Effector memory CD8-positive, alpha-beta T cell (primary cell): ENCODE measurements at regions not wholly inside any gene's neighbourhood (a gene's known extent, or its start where the extent isn't known, plus 50 kb on each side); places are given as distances from the start of the nearest gene placed in this dataset.
"Not testable (repeated sequence)": the region's sequence is repeated elsewhere in the genome, so short reads cannot be mapped to it uniquely, and the experiment has no call there.

Source experiments
- ATAC-seq: fragments of 150-1000 bp; cut with Tn5 transposase; replicated peaks from 2 replicates; pipeline ENCODE4 v1.10.0; 2021; ENCODE audit warnings: mild to moderate bottlenecking, moderate library complexity
- DNase-seq, 3 experiments: peaks; one replicate each; pipeline ENCODE4 v3.0.0; 2021
- H3K27ac Mint-ChIP-seq, 2 donors: one replicate each; pipeline ENCODE4 v1.8.0; 2022; ENCODE audit warnings: mild to moderate bottlenecking in 2 of 2, mixed read lengths in 2 of 2, moderate library complexity in 2 of 2
- H3K27me3 Mint-ChIP-seq, 2 donors: one replicate each; pipeline ENCODE4 v1.8.0; 2022; ENCODE audit warnings: mixed read lengths in 2 of 2
- H3K36me3 Mint-ChIP-seq: one replicate; pipeline ENCODE4 v1.8.0; 2022; ENCODE audit warnings: mild to moderate bottlenecking, moderate library complexity, mixed read lengths; ENCODE audit not compliant: insufficient read depth
- H3K4me1 Mint-ChIP-seq, 2 donors: one replicate each; pipeline ENCODE4 v1.8.0; 2022; ENCODE audit warnings: low read depth in 2 of 2, mixed read lengths in 2 of 2
- H3K4me3 Mint-ChIP-seq, 2 donors: one replicate each; pipeline ENCODE4 v1.8.0; 2022; ENCODE audit warnings: mild to moderate bottlenecking in 2 of 2, mixed read lengths in 2 of 2, moderate library complexity in 2 of 2
- H3K9me3 Mint-ChIP-seq, 2 donors: one replicate each; pipeline ENCODE4 v1.8.0; 2022; ENCODE audit warnings: mixed read lengths in 2 of 2

- DNase-seq (no peak), ATAC-seq (no peak)
- Mint-ChIP-seq H3K36me3 (peaks cover 43% of the 10 kb centered on the region), H3K4me3 (peak overlapping the region; percentile 62 to 69), H3K27ac (no peak overlapping the region), H3K27me3 (peaks cover 79 to 85% of the 10 kb centered on the region in 2 donors), H3K9me3 (no peaks in the 10 kb centered on the region), H3K4me1 (peaks cover 28 to 36% of the 10 kb centered on the region in 2 donors)
Measured at GRCh38 chr20:25858495-25859425, 162.1 kb upstream of the ZNF337 start.

DNA sequence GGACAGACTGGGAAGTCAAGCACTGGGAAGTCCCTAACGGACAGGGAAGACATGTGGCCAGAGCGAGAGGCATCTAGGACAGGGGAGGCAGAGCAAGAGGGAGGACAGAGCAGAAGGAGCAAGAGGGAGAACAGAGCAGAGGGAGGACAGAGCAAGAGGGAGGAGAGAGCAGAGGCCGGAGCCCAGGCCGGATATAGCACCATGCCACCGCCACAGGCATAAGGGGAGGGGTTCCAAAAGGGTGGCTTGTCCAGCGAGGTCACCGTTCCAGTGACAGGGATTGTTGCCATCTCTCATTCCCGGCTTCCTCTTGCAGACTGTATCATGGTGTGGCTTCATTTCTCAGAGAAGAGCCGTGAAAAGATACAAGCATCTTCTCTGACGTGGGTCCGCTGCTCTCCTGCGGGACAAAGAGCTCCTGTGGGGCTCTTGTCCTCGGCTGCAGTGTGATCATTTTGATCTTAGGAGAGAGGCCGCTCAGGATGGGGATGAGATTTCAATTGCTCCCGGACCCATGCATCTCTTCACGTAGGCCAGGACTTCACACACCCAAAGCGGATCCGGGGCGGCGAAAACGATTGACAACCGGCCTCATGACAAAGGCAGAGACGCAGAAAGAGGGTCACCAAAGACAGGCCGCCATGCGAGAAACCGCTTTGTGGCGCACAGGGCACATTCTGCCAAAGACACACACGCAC lies 160.6 kb upstream of the ZNF337 start:
- Mint-ChIP-seq H3K4me3 (peak overlapping the region; percentile 37 to 69), H3K36me3 (peaks cover 34% of the 10 kb centered on the region), H3K27me3 (peaks cover 79 to 94% of the 10 kb centered on the region in 2 donors), H3K4me1 (peaks cover 24 to 33% of the 10 kb centered on the region in 2 donors)
- not testable (repeated sequence) for H3K9me3 Mint-ChIP-seq, ATAC-seq, DNase-seq, H3K27ac Mint-ChIP-seq

- ATAC-seq (no peak), DNase-seq (no peak)
- Mint-ChIP-seq H3K4me3 (peak overlapping the region in 1 of 2 donors; percentile 6), H3K36me3 (peaks cover 30% of the 10 kb centered on the region), H3K9me3 (no peaks in the 10 kb centered on the region), H3K27me3 (peaks cover 73 to 89% of the 10 kb centered on the region in 2 donors), H3K4me1 (peaks cover 23 to 28% of the 10 kb centered on the region in 2 donors), H3K27ac (no peak overlapping the region)
Measured at GRCh38 chr20:25856256-25856884, 159.7 kb upstream of the ZNF337 start.

DNA sequence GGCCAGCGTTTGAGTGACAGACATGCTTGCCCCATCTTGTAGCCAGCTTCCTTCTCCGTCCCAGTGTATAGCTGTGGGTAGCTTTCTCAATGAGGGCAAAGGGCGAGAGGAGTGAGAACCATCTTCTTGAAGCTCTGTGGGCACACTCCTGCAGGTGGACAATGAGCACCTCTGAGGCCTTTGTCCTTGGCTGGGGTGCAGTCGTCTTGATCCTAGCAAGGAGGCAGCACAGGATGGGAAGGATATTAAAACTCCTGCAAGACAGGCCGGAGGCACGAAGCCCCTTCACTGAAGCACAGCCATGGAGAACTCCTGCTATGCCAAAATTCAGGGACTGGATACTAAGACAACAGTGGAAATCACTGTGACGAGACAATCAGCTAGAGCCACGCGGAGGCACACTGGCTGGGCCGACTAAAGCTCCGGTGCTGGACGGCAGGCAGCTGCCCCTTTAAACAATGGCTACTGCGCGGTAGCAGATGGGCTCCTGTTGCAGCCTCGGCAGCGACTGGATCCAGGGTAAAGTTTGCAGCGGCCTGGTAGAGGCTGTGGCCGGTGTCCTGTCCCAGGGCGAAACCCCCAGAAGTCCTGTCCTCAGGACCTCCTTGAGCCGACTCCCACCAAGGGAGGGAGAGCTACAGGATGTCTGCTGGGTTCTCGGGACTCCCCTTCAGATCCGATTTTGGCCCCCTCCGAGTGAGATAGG lies 159.0 kb upstream of the ZNF337 start:
- not testable (repeated sequence) for ATAC-seq, H3K9me3 Mint-ChIP-seq, H3K4me3 Mint-ChIP-seq, DNase-seq, H3K27ac Mint-ChIP-seq
- peaks cover 16 to 23% of the 10 kb centered on the region in 2 donors for H3K4me1 Mint-ChIP-seq
- peaks cover 28% of the 10 kb centered on the region for H3K36me3 Mint-ChIP-seq
- H3K27me3 Mint-ChIP-seq: peaks cover 65 to 81% of the 10 kb centered on the region in 2 donors

DNA sequence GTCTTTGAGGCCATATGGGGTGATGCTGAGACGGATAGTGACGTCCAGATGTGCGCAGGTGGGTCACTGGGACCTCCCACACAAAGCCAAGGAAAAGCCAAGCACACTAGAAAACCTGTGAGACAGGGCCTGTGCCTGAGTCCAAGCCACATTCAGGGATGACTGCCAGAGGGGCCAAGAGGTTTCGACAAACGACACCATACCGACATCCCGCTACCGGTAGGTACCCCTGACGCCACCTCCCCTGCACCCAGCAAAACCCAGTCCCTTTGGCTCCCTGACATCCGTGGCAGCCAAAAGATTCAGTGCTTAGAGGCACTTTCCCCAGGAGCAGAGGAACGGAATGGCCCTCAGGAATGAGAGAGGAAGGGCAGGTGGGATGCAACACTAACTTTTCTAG lies 158.0 kb upstream of the ZNF337 start:
- H3K27ac Mint-ChIP-seq, DNase-seq, H3K9me3 Mint-ChIP-seq, ATAC-seq: not testable (repeated sequence)
- peak overlapping the region in 1 of 2 donors; percentile 89 for H3K4me3 Mint-ChIP-seq
- H3K36me3 Mint-ChIP-seq: peaks cover 24% of the 10 kb centered on the region
- H3K27me3 Mint-ChIP-seq: peaks cover 57 to 72% of the 10 kb centered on the region in 2 donors
- H3K4me1 Mint-ChIP-seq: peaks cover 10 to 21% of the 10 kb centered on the region in 2 donors

DNA sequence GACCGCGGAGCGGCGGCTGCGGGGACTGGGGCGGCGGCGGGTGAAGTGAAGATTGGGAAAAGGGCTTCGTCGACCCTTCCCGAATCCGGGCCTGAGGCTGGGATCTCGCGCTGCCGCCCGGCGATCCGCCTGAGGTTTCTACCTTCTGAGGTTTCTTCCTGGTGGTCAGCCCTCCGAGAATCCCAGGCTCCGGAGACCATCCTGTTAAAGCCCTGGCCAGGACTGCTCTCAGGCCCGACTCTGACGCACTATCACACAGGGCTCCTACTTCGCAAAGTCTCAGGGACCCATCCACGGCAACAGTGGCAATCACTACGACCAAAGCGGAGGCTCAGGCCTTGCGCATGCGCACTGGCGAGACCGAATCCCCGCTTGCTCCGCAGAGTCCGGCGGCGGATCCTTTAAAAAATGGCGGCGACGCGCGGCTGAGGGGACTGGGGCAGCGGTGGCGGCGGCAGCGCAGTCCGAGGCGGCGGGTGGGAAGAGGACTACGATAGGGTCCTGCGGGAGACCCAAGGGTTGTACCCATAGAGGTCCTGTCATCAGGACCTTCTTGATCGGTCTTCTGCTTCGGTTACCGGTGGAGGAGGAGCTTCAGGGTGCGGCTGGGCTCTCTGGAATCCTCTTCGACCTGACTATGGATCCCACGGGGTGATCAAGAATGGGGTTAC lies 157.2 kb upstream of the ZNF337 start:
- Mint-ChIP-seq H3K27me3 (peaks cover 49 to 64% of the 10 kb centered on the region in 2 donors), H3K4me3 (peak overlapping the region; percentile 82 to 89), H3K27ac (peak overlapping the region; percentile 72 to 90), H3K36me3 (peaks cover 21% of the 10 kb centered on the region), H3K4me1 (peaks cover 10 to 18% of the 10 kb centered on the region in 2 donors)
- peak; percentile 48 to 51 (median 50) for DNase-seq
- H3K9me3 Mint-ChIP-seq: not testable (repeated sequence)
- peak; percentile 55 for ATAC-seq

GRCh38 chr20:25852968-25853717 lies 156.5 kb upstream of the ZNF337 start:
- peak; percentile 19 for ATAC-seq
- H3K9me3 Mint-ChIP-seq: not testable (repeated sequence)
- H3K27me3 Mint-ChIP-seq: peaks cover 45 to 63% of the 10 kb centered on the region in 2 donors

GRCh38 chr20:25850133-25850532 lies 153.5 kb upstream of the ZNF337 start:
- H3K9me3 Mint-ChIP-seq, H3K27ac Mint-ChIP-seq, H3K4me3 Mint-ChIP-seq, H3K4me1 Mint-ChIP-seq, DNase-seq, ATAC-seq: not testable (repeated sequence)
- peaks cover 18 to 33% of the 10 kb centered on the region in 2 donors for H3K27me3 Mint-ChIP-seq
- H3K36me3 Mint-ChIP-seq: peaks cover 14% of the 10 kb centered on the region

More at GRCh38 chr20:25852968-25853717, 156.5 kb upstream of the ZNF337 start:
- H3K27ac Mint-ChIP-seq: peak overlapping the region; percentile 72 to 90
- peak overlapping the region; percentile 82 to 89 for H3K4me3 Mint-ChIP-seq
- DNase-seq: not testable (repeated sequence)
- peaks cover 10 to 15% of the 10 kb centered on the region in 2 donors for H3K4me1 Mint-ChIP-seq
- peaks cover 19% of the 10 kb centered on the region for H3K36me3 Mint-ChIP-seq

DNA sequence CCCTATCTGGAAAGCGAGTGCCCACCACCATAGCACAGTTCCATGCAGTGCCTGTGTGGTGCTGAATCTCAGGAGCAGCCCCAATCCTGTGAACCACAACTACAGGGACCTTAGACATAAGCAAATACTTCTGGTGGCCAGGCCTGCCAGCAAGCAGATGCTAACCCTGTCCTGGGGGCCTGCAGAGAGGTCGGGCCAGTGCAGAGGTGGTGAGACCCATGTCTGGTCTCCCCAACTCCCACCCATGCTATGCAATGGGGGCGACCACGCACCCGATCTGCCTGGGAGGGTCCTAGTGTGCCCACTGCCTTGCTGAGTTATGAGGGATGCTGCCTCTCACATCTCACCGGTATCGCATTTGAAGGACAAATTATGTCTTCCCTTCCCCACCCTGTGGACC lies 151.6 kb upstream of the ZNF337 start:
- Mint-ChIP-seq H3K36me3 (peaks cover 7% of the 10 kb centered on the region), H3K27me3 (peaks cover 6 to 14% of the 10 kb centered on the region in 2 donors), H3K4me1 (peaks cover 3 to 5% of the 10 kb centered on the region in 2 donors), H3K27ac (no peak overlapping the region), H3K4me3 (no peak overlapping the region), H3K9me3 (no peaks in the 10 kb centered on the region)
- DNase-seq (no peak), ATAC-seq (no peak)

- not testable (repeated sequence) for H3K9me3 Mint-ChIP-seq, H3K4me3 Mint-ChIP-seq, DNase-seq, ATAC-seq, H3K27ac Mint-ChIP-seq, H3K36me3 Mint-ChIP-seq, H3K27me3 Mint-ChIP-seq, H3K4me1 Mint-ChIP-seq
Measured at GRCh38 chr20:25844640-25845039, 148.0 kb upstream of the ZNF337 start.

DNA sequence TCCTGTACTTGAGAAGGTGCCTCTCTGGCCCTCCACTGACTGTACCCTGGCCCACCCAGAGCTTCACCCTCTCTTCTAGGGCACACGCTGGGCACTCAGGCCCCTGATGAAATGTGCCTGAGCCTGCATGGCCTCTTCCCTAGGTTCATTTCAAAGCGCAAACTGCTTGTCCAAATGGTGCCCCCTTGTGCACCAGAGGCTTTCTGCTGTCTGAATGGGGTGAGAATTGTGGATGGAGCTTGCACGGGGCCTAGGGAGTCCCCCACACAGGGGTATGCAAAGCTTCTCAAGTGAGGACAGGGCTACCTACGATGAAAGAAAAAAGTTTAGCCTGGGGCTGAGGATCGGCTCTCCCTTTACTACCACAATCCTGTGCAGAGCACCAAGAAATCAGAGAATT lies 116.9 kb upstream of the ZNF337 start:
- not testable (repeated sequence) for H3K4me3 Mint-ChIP-seq, H3K27ac Mint-ChIP-seq, H3K4me1 Mint-ChIP-seq, H3K36me3 Mint-ChIP-seq, H3K27me3 Mint-ChIP-seq, ATAC-seq, H3K9me3 Mint-ChIP-seq, DNase-seq
